Bronchial epithelial cell (primary cell): ENCODE measurements at regions not wholly inside any gene's neighbourhood (a gene's known extent, or its start where the extent isn't known, plus 50 kb on each side); places are given as distances from the start of the nearest gene placed in this dataset.

Experiments
- DNase-seq: peaks from one replicate; pipeline ENCODE4 v3.0.0-alpha.2; 2010; ENCODE audit warnings: low read depth
- FAIRE-seq: peaks from 2 replicates; lab custom pipeline; 2011; peaks lifted over from hg19 to GRCh38; lab: Jason Lieb, UNC
- H3K27me3 ChIP-seq: 2 replicates; pipeline ENCODE4 v1.5.1; 2011; ENCODE audit warnings: low read length; ENCODE audit not compliant: control insufficient read depth, insufficient read depth
- H3K36me3 ChIP-seq: 2 replicates; pipeline ENCODE4 v1.5.1; 2011; ENCODE audit warnings: low read length; ENCODE audit not compliant: control insufficient read depth, insufficient read depth
- H3K4me3 ChIP-seq: 2 replicates; pipeline ENCODE4 v1.5.1; 2011; ENCODE audit warnings: mild to moderate bottlenecking, low read depth, low read length, control low read depth
- CTCF ChIP-seq: IDR thresholded peaks from 2 replicates; pipeline ENCODE4 v1.5.1; 2011; ENCODE audit warnings: mild to moderate bottlenecking, moderate library complexity, low read length, control low read depth, inconsistent platforms; ENCODE audit not compliant: insufficient read depth, severe bottlenecking

GRCh38 chr3:153290268-153291015 is 128.4 kb downstream of the RAP2B start:
- no peak overlapping the region for H3K4me3 ChIP-seq
- H3K27me3 ChIP-seq: no peaks in the 10 kb centered on the region
- TF ChIP-seq CTCF: peak; percentile 31
- no peaks in the 10 kb centered on the region for H3K36me3 ChIP-seq
- FAIRE-seq: no peak
- DNase-seq: peak; percentile 61

GRCh38 chr3:153291059-153291685 is 129.1 kb downstream of the RAP2B start:
- H3K27me3 ChIP-seq: no peaks in the 10 kb centered on the region
- FAIRE-seq (no peak), DNase-seq (peak; percentile 56)
- TF ChIP-seq CTCF: peak; percentile 52
- H3K4me3 ChIP-seq: no peak overlapping the region
- no peaks in the 10 kb centered on the region for H3K36me3 ChIP-seq

DNA sequence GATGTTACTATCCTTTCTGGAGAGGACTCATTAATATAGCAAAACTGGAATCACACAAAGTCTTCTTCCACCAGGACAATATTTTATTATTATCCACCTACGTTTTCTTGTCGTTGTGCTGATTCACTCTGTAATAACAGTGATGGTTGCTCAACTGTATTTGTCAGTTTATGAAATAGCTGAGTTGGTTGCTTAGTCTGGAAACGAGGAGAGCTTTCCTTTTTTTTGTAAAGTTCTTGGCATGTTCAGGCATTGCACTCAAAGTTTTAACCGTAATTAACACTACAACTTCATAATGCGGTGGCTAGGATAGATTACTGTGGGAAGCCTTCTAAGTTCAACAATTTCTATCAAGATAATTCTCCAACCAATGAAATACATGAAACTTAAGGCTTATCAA is 131.2 kb downstream of the RAP2B start:
- FAIRE-seq: no peak
- DNase-seq: peak; percentile 98
- no peaks in the 10 kb centered on the region for H3K36me3 ChIP-seq
- no peak for TF ChIP-seq CTCF
- H3K27me3 ChIP-seq: no peaks in the 10 kb centered on the region
- no peak overlapping the region for H3K4me3 ChIP-seq

- no peak for TF ChIP-seq CTCF
- Histone ChIP-seq H3K36me3 (no peaks in the 10 kb centered on the region), H3K27me3 (no peaks in the 10 kb centered on the region), H3K4me3 (no peak overlapping the region)
- no peak for DNase-seq
- FAIRE-seq: no peak
These were observed 133.9 kb downstream of the RAP2B start for GRCh38 chr3:153295901-153296300.

DNA sequence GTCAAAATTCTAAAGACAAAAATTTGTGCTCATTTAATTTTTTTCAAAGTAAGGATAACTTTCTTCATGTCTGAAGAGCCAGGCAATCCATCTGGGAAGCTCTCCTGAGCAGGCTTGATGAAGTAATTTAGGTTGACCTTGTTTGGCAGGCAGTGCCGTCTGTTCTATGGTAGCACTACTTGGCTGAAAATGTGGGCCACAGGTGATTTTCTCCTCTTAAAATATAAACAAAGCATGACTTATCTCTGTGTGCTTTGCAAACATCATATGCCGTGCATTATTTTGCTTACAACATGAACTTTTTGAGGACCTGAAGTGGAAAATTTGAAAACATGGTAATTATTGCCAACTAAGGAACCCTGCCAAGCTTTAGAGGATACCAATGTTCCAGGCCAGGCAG is 143.2 kb downstream of the RAP2B start:
- TF ChIP-seq CTCF: no peak
- Histone ChIP-seq H3K4me3 (no peak overlapping the region), H3K36me3 (no peaks in the 10 kb centered on the region), H3K27me3 (no peaks in the 10 kb centered on the region)
- DNase-seq (no peak), FAIRE-seq (no peak)

DNA sequence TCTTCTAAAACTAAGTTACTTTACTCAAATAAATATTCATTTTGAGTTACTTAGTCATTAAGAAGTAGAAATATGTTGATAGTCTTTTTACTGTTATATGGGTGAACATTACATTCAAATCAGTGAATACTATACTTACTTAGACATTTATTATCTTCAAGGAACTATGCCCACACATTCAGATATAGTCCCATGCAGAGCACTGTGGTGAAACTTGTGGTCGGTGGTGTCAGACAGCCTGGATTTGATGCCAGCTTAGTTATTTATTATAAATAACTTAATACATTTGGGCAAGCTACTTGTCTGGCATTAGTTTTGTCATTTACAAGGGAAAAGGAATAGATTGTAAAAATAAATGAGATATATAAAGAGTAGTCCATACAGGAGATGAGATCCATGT is 149.5 kb downstream of the RAP2B start:
- no peak overlapping the region for H3K4me3 ChIP-seq
- no peak for TF ChIP-seq CTCF
- FAIRE-seq (no peak), DNase-seq (no peak)
- H3K36me3 ChIP-seq: no peaks in the 10 kb centered on the region
- no peaks in the 10 kb centered on the region for H3K27me3 ChIP-seq
